HEK293 (cell line): ENCODE measurements at regions not wholly inside any gene's neighbourhood (a gene's known extent, or its start where the extent isn't known, plus 50 kb on each side); places are given as distances from the start of the nearest gene placed in this dataset.
A peak's percentile ranks its signal among the peaks of the same experiment; 100 is the strongest.

Experiments used
- CTCF ChIA-PET: fragments of 350-600 bp; formaldehyde crosslinking; extraction: SDS; loops from one replicate; lab custom pipeline; 2021; ENCODE audit warnings: antibody characterized with exemption; lab: Yijun Ruan, JAX
- POLR2A ChIA-PET: fragments of 300-600 bp; formaldehyde crosslinking; extraction: SDS; loops from one replicate; lab custom pipeline; 2020; ENCODE audit warnings: antibody characterized with exemption, inconsistent platforms; lab: Yijun Ruan, JAX
- H3K27ac ChIP-seq: fragments of 200-500 bp; sonication (Bioruptor generic); 2 replicates; pipeline ENCODE4 v1.5.1; 2014; ENCODE audit warnings: low read depth, low read length, control low read depth, inconsistent platforms; ENCODE audit errors: extremely low read depth
- H3K36me3 ChIP-seq, 2 experiments: fragments of 200-500 bp in 1 of 2; sonication (Bioruptor generic) in 1 of 2; 1 replicate in 1 of 2; 2 replicates in 1 of 2; pipeline ENCODE4 v1.5.1; 2014 to 2017; ENCODE audit warnings: inconsistent platforms in 2 of 2, low read length in 2 of 2; ENCODE audit not compliant: control insufficient read depth in 2 of 2, insufficient read depth in 1 of 2
- H3K4me1 ChIP-seq: fragments of 200-500 bp; sonication (Bioruptor generic); 2 replicates; pipeline ENCODE4 v1.5.1; 2014; ENCODE audit warnings: mild to moderate bottlenecking, low read length, inconsistent platforms; ENCODE audit not compliant: control insufficient read depth, insufficient read depth
- H3K4me3 ChIP-seq: 2 replicates; pipeline ENCODE4 v1.5.1; 2011; ENCODE audit warnings: low read depth, mild to moderate bottlenecking, control low read depth, low read length, moderate library complexity
- H3K9me3 ChIP-seq: fragments of 200-500 bp; sonication (Bioruptor generic); 2 replicates; pipeline ENCODE4 v1.5.1; 2014; ENCODE audit warnings: low read depth, low read length, inconsistent platforms; ENCODE audit not compliant: control insufficient read depth, insufficient read depth
- ATF2 ChIP-seq: fragments of 450-650 bp; formaldehyde crosslinking; IDR thresholded peaks from 2 replicates; pipeline ENCODE4 v1.5.1; 2016; ENCODE audit warnings: missing biosample characterization, missing genetic modification characterization, low read depth
- GFI1B ChIP-seq: fragments of 450-650 bp; formaldehyde crosslinking; IDR thresholded peaks from 2 replicates; pipeline ENCODE4 v1.5.1; 2016; ENCODE audit warnings: missing biosample characterization, missing genetic modification characterization
- KLF8 ChIP-seq: fragments of 450-650 bp; formaldehyde crosslinking; IDR thresholded peaks from 2 replicates; pipeline ENCODE4 v1.5.1; 2016; ENCODE audit warnings: missing biosample characterization, missing genetic modification characterization
- MYNN ChIP-seq: fragments of 450-650 bp; formaldehyde crosslinking; IDR thresholded peaks from 2 replicates; pipeline ENCODE4 v1.5.1; 2016; ENCODE audit warnings: missing biosample characterization, missing genetic modification characterization, borderline replicate concordance
- OSR2 ChIP-seq: fragments of 450-650 bp; formaldehyde crosslinking; IDR thresholded peaks from 2 replicates; pipeline ENCODE4 v1.5.1; 2016; ENCODE audit warnings: missing biosample characterization, missing genetic modification characterization
- SCRT1 ChIP-seq: fragments of 450-650 bp; formaldehyde crosslinking; IDR thresholded peaks from 2 replicates; pipeline ENCODE4 v1.5.1; 2016; ENCODE audit warnings: missing biosample characterization, missing genetic modification characterization, borderline replicate concordance
- ZFP37 ChIP-seq: fragments of 450-650 bp; formaldehyde crosslinking; IDR thresholded peaks from 2 replicates; pipeline ENCODE4 v1.5.1; 2016; ENCODE audit warnings: missing biosample characterization, missing genetic modification characterization
- ZIC2 ChIP-seq: fragments of 450-650 bp; formaldehyde crosslinking; IDR thresholded peaks from 2 replicates; pipeline ENCODE4 v1.5.1; 2016; ENCODE audit warnings: missing biosample characterization, missing genetic modification characterization
- ZNF239 ChIP-seq: fragments of 450-650 bp; formaldehyde crosslinking; IDR thresholded peaks from 2 replicates; pipeline ENCODE4 v1.5.1; 2016; ENCODE audit warnings: missing biosample characterization, missing genetic modification characterization
- ZNF26 ChIP-seq: fragments of 450-650 bp; formaldehyde crosslinking; IDR thresholded peaks from 2 replicates; pipeline ENCODE4 v1.5.1; 2016; ENCODE audit warnings: missing biosample characterization, missing genetic modification characterization
- ZNF501 ChIP-seq: fragments of 450-650 bp; formaldehyde crosslinking; IDR thresholded peaks from 2 replicates; pipeline ENCODE4 v1.5.1; 2016; ENCODE audit warnings: missing biosample characterization, missing genetic modification characterization
- ZNF518A ChIP-seq: fragments of 450-650 bp; formaldehyde crosslinking; conservative IDR thresholded peaks from 2 replicates; pipeline ENCODE4 v1.5.1; 2016; ENCODE audit warnings: low read depth, missing biosample characterization, missing genetic modification characterization
- ZNF521 ChIP-seq: fragments of 450-650 bp; formaldehyde crosslinking; IDR thresholded peaks from 2 replicates; pipeline ENCODE4 v1.5.1; 2017; ENCODE audit warnings: missing biosample characterization, mild to moderate bottlenecking, missing genetic modification characterization
- ZNF558 ChIP-seq: fragments of 450-650 bp; formaldehyde crosslinking; IDR thresholded peaks from 2 replicates; pipeline ENCODE4 v1.5.1; 2016; ENCODE audit warnings: missing biosample characterization, missing genetic modification characterization
- ZNF585B ChIP-seq: fragments of 450-650 bp; formaldehyde crosslinking; IDR thresholded peaks from 2 replicates; pipeline ENCODE4 v1.5.1; 2016; ENCODE audit warnings: missing biosample characterization, missing genetic modification characterization
- ZNF654 ChIP-seq: fragments of 450-650 bp; formaldehyde crosslinking; IDR thresholded peaks from 2 replicates; pipeline ENCODE4 v1.5.1; 2016; ENCODE audit warnings: low read depth, missing biosample characterization, missing genetic modification characterization
- ZNF670 ChIP-seq: fragments of 450-650 bp; formaldehyde crosslinking; IDR thresholded peaks from 2 replicates; pipeline ENCODE4 v1.5.1; 2016; ENCODE audit warnings: missing biosample characterization, missing genetic modification characterization, low read depth
- ZNF776 ChIP-seq: fragments of 450-650 bp; formaldehyde crosslinking; IDR thresholded peaks from 2 replicates; pipeline ENCODE4 v1.5.0; 2017; ENCODE audit warnings: missing biosample characterization, missing genetic modification characterization, borderline replicate concordance
- ZNF792 ChIP-seq: fragments of 450-650 bp; formaldehyde crosslinking; IDR thresholded peaks from 2 replicates; pipeline ENCODE4 v1.5.1; 2016; ENCODE audit warnings: missing biosample characterization, missing genetic modification characterization
- ZNF837 ChIP-seq: fragments of 450-650 bp; formaldehyde crosslinking; IDR thresholded peaks from 2 replicates; pipeline ENCODE4 v1.5.1; 2016; ENCODE audit warnings: missing biosample characterization, missing genetic modification characterization

GRCh38 chr21:28516021-28516420 lies 476.7 kb downstream of the LTN1 start:
- H3K9me3 ChIP-seq = no peaks in the 10 kb centered on the region
- H3K36me3 ChIP-seq = no peaks in the 10 kb centered on the region
- ChIA-PET CTCF (interaction anchor here (0.7 to 3.3 kb wide), 10 partner anchors 10 to 1768 kb away, joined by 3 to 43 read pairs (median 4); no protein-coding TSS in a partner anchor), POLR2A (no interaction called here)
- H3K4me3 ChIP-seq = no peak overlapping the region
- no peaks in the 10 kb centered on the region for H3K4me1 ChIP-seq
- no peak overlapping the region for H3K27ac ChIP-seq
- TF ChIP-seq ZNF26 = no peak
- no peak for TF ChIP-seq ZNF837
- no peak for TF ChIP-seq ZNF501 (tag by site-specific recombination)
- TF ChIP-seq ZNF558 = no peak
- TF ChIP-seq OSR2 (tag by site-specific recombination) = no peak
- TF ChIP-seq ZFP37 (tag by site-specific recombination) = no peak
- no peak for TF ChIP-seq ZNF654 (tag by site-specific recombination)

GRCh38 chr21:28513428-28513827 lies 479.2 kb downstream of the LTN1 start:
- ChIA-PET CTCF (interaction anchor here (0.6 to 2.8 kb wide), 3 partner anchors 14 to 232 kb away, joined by 4 to 26 read pairs (median 6); no protein-coding TSS in a partner anchor), POLR2A (no interaction called here)

GRCh38 chr21:28509031-28509430 lies 483.6 kb downstream of the LTN1 start:
- H3K4me3 ChIP-seq = no peak overlapping the region
- H3K4me1 ChIP-seq = no peaks in the 10 kb centered on the region
- no peaks in the 10 kb centered on the region for H3K36me3 ChIP-seq
- TF ChIP-seq SCRT1 (tag by site-specific recombination) (no peak), ZNF792 (tag by site-specific recombination) (no peak), ZNF585B (tag by site-specific recombination) (no peak), ZNF521 (tag by site-specific recombination) (no peak)
- CTCF ChIA-PET = interaction anchor here (0.7 kb wide), 1 partner anchor 236 kb away, joined by 3 read pairs; no protein-coding TSS in a partner anchor
- H3K9me3 ChIP-seq = no peaks in the 10 kb centered on the region
- POLR2A ChIA-PET = no interaction called here
- no peak overlapping the region for H3K27ac ChIP-seq

More at GRCh38 chr21:28513428-28513827, 479.2 kb downstream of the LTN1 start:
- no peaks in the 10 kb centered on the region for H3K36me3 ChIP-seq
- no peak overlapping the region for H3K4me3 ChIP-seq
- H3K27ac ChIP-seq = no peak overlapping the region
- H3K9me3 ChIP-seq = no peaks in the 10 kb centered on the region
- H3K4me1 ChIP-seq = no peaks in the 10 kb centered on the region
- TF ChIP-seq KLF8 (tag by site-specific recombination) (peak; percentile 14; the same call in 1 of the 2 replicates), ZNF239 (no peak), ATF2 (tag by site-specific recombination) (peak; percentile 57)

GRCh38 chr21:28508126-28508525 lies 484.6 kb downstream of the LTN1 start:
- ChIA-PET POLR2A (no interaction called here), CTCF (interaction anchor here (5.5 kb wide), 1 partner anchor 9 kb away, joined by 19 read pairs; no protein-coding TSS in a partner anchor)
- Histone ChIP-seq H3K36me3 (no peaks in the 10 kb centered on the region), H3K9me3 (no peaks in the 10 kb centered on the region), H3K27ac (no peak overlapping the region), H3K4me1 (no peaks in the 10 kb centered on the region), H3K4me3 (no peak overlapping the region)
- TF ChIP-seq ZNF670 (tag by site-specific recombination) (no peak), ZNF776 (tag by site-specific recombination) (no peak), ZIC2 (no peak), ZNF518A (no peak), GFI1B (no peak), MYNN (tag by site-specific recombination) (no peak)
